Endothelial cell of umbilical vein (primary cell): ENCODE measurements at regions not wholly inside any gene's neighbourhood (a gene's known extent, or its start where the extent isn't known, plus 50 kb on each side); places are given as distances from the start of the nearest gene placed in this dataset.

Experiments used
- BruUV-seq: library from RNA; stranded (reverse); fragments of 400-500 nt; replicated peaks from 2 replicates; lab custom pipeline; 2021; lab: Mats Ljungman, UMichigan
- CTCF ChIA-PET: fragments of 300-600, 350-600 bp; sonication (Branson Sonifier 250); formaldehyde crosslinking; loops from one replicate; lab custom pipeline; 2021; ENCODE audit warnings: antibody characterized with exemption, inconsistent platforms; lab: Charles Lee
- POLR2A ChIA-PET: fragments of 300-600, 350-600 bp; sonication (Branson Sonifier 250); formaldehyde crosslinking; loops from one replicate; lab custom pipeline; 2021; ENCODE audit warnings: antibody characterized with exemption, inconsistent platforms; lab: Charles Lee
- DNase-seq: peaks from one replicate; pipeline ENCODE4 v3.0.0-alpha.2; 2011; ENCODE audit warnings: low read depth, low spot score
- FAIRE-seq: peaks from 2 replicates; lab custom pipeline; 2011; peaks lifted over from hg19 to GRCh38; lab: Jason Lieb, UNC
- H2AFZ ChIP-seq: 2 replicates; pipeline ENCODE4 v1.6.0; 2012; ENCODE audit warnings: low read depth, low read length, control low read depth, inconsistent platforms
- H3K27ac ChIP-seq: 2 replicates; pipeline ENCODE4 v1.5.1; 2011; ENCODE audit warnings: low read depth, mild to moderate bottlenecking, control low read depth, low read length, moderate library complexity; ENCODE audit not compliant: insufficient read depth
- H3K27me3 ChIP-seq, 2 experiments: 2 replicates each; pipeline versions ENCODE4 v1.6.0 to v1.6.1; 2011; ENCODE audit warnings: low read length in 2 of 2, mixed read lengths in 1 of 2; ENCODE audit not compliant: control insufficient read depth in 2 of 2, insufficient read depth in 2 of 2
- H3K36me3 ChIP-seq, 2 experiments: 2 replicates in 1 of 2; 3 replicates in 1 of 2; pipeline ENCODE4 v1.5.1; 2011; ENCODE audit warnings: low read length in 2 of 2, mild to moderate bottlenecking in 1 of 2, moderate library complexity in 1 of 2; ENCODE audit not compliant: control insufficient read depth in 2 of 2, insufficient read depth in 2 of 2; ENCODE audit errors: extremely low read depth in 1 of 2
- H3K4me1 ChIP-seq: 3 replicates; pipeline ENCODE4 v1.5.1; 2011; ENCODE audit warnings: mild to moderate bottlenecking, low read length; ENCODE audit not compliant: control insufficient read depth, insufficient read depth; ENCODE audit errors: extremely low read depth
- H3K4me2 ChIP-seq: 2 replicates; pipeline ENCODE4 v1.6.1; 2011; ENCODE audit warnings: low read length, control low read depth, mixed read lengths; ENCODE audit not compliant: insufficient read depth
- H3K4me3 ChIP-seq, 3 experiments: fragments of 200-600 bp in 1 of 3; sonication (generic), shearing (Covaris generic) in 1 of 3; replicated peaks in 1 of 3; 2 replicates each; pipeline ENCODE4 v1.5.1; 2011 to 2016; ENCODE audit warnings: control low read depth in 3 of 3, low read length in 3 of 3, mild to moderate bottlenecking in 2 of 3, inconsistent platforms in 1 of 3, low read depth in 1 of 3, moderate library complexity in 1 of 3; ENCODE audit not compliant: insufficient read depth in 1 of 3
- H3K79me2 ChIP-seq: 2 replicates; pipeline ENCODE4 v1.6.0; 2012; ENCODE audit warnings: low read length, inconsistent platforms; ENCODE audit not compliant: control insufficient read depth, insufficient read depth
- H3K9ac ChIP-seq: replicated peaks from 2 replicates; pipeline ENCODE3; 2011; ENCODE audit warnings: low read length, control low read depth; ENCODE audit not compliant: insufficient read depth; ENCODE audit errors: extremely low read depth
- H3K9me1 ChIP-seq: replicated peaks from 3 replicates; pipeline ENCODE4 v1.6.0; 2011; ENCODE audit warnings: mild to moderate bottlenecking, low read length; ENCODE audit not compliant: control insufficient read depth, insufficient read depth; ENCODE audit errors: extremely low read depth
- H3K9me3 ChIP-seq: replicated peaks from 2 replicates; pipeline ENCODE4 v1.5.1; 2012; ENCODE audit warnings: low read length, inconsistent platforms; ENCODE audit not compliant: control insufficient read depth, insufficient read depth
- H4K20me1 ChIP-seq: replicated peaks from 2 replicates; pipeline ENCODE3; 2011; ENCODE audit warnings: mild to moderate bottlenecking, low read length; ENCODE audit not compliant: control insufficient read depth, insufficient read depth; ENCODE audit errors: extremely low read depth
- EZH2 ChIP-seq: IDR thresholded peaks from 2 replicates; pipeline ENCODE4 v1.6.1; 2012; ENCODE audit warnings: borderline replicate concordance, low read depth, mild to moderate bottlenecking, moderate library complexity, low read length, inconsistent platforms; ENCODE audit not compliant: severe bottlenecking
- FOS ChIP-seq: IDR thresholded peaks from 2 replicates; pipeline ENCODE4 v1.6.1; 2011; ENCODE audit warnings: mild to moderate bottlenecking, low read length, moderate library complexity, borderline replicate concordance; ENCODE audit not compliant: insufficient read depth
- GATA2 ChIP-seq: IDR thresholded peaks from 2 replicates; pipeline ENCODE4 v1.7.0; 2011; ENCODE audit warnings: low read depth, mild to moderate bottlenecking, moderate library complexity, mixed read lengths, low read length; ENCODE audit not compliant: insufficient read length, insufficient read depth
- JUN ChIP-seq: IDR thresholded peaks from 2 replicates; pipeline ENCODE4 v1.6.1; 2011; ENCODE audit warnings: borderline replicate concordance, low read depth; ENCODE audit not compliant: insufficient read length, insufficient read depth
- MYC ChIP-seq: IDR thresholded peaks from one replicate; pipeline ENCODE4 v1.6.1; 2011; ENCODE audit warnings: mild to moderate bottlenecking, low read depth, low read length
- POLR2A ChIP-seq: IDR thresholded peaks from 2 replicates; pipeline ENCODE4 v1.6.1; 2012; ENCODE audit warnings: low read depth, mild to moderate bottlenecking, control low read depth, low read length
- POLR2AphosphoS5 ChIP-seq: IDR thresholded peaks from 2 replicates; pipeline ENCODE4 v1.6.1; 2012; ENCODE audit warnings: low read depth, mild to moderate bottlenecking, control low read depth, low read length, moderate library complexity; ENCODE audit not compliant: insufficient read depth
- dilution Hi-C: fragments of 300-500 bp; cut with MboI; formaldehyde crosslinking; loops from one replicate; pipeline ENCODE4 v1.15.0; 2019; ENCODE audit warnings: low sequenced_read_pairs; ENCODE audit not compliant: extremely low pct_ligation_motif_present
- intact Hi-C: fragments of 100-400 bp; cut with micrococcal nuclease; formaldehyde crosslinking; loops from one replicate; pipeline ENCODE4 v1.10.0; 2022
- TF ChIP-seq, protein P1 (sequence below), 2 donors: IDR thresholded peaks; 1 replicate in 1 of 2; 2 replicates in 1 of 2; pipeline ENCODE4 v1.5.1; 2011; ENCODE audit warnings: low read length in 2 of 2, mild to moderate bottlenecking in 2 of 2, moderate library complexity in 2 of 2, control low read depth in 1 of 2, inconsistent platforms in 1 of 2, low read depth in 1 of 2; ENCODE audit not compliant: insufficient read depth in 1 of 2; ENCODE audit errors: extremely low read depth in 1 of 2
- TF ChIP-seq, protein P2 (sequence below): IDR thresholded peaks from 2 replicates; pipeline ENCODE4 v1.6.1; 2011; ENCODE audit not compliant: insufficient read depth, insufficient read length

DNA sequence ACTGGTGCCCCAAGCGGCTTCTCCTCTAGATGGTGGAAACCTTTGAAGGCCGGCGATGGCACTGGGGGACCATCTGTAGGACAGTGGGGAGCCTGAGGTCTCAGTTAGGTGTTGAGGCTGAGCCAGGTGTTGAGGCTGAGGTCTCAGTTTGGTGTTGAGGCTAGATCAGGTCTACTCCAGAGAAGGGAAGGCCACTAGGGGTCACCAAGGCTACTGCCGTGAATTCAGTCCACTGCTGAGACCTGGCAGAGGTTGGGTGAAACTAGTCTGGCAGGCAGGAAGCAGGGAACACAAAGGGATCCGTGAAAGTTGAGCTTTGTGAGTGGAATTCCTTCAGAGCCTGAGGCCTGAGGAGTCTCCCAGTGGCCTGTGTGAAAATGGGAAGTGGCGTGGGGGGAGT is 123.8 kb upstream of the FGF3 start:
- TF ChIP-seq, protein P1, sequence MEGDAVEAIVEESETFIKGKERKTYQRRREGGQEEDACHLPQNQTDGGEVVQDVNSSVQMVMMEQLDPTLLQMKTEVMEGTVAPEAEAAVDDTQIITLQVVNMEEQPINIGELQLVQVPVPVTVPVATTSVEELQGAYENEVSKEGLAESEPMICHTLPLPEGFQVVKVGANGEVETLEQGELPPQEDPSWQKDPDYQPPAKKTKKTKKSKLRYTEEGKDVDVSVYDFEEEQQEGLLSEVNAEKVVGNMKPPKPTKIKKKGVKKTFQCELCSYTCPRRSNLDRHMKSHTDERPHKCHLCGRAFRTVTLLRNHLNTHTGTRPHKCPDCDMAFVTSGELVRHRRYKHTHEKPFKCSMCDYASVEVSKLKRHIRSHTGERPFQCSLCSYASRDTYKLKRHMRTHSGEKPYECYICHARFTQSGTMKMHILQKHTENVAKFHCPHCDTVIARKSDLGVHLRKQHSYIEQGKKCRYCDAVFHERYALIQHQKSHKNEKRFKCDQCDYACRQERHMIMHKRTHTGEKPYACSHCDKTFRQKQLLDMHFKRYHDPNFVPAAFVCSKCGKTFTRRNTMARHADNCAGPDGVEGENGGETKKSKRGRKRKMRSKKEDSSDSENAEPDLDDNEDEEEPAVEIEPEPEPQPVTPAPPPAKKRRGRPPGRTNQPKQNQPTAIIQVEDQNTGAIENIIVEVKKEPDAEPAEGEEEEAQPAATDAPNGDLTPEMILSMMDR (IDR thresholded peaks at IDR 0.05; ENCODE audit: extremely low read depth in 1 of 2, insufficient read depth in 1 of 2, low read depth in 1 of 2, low read length in 2 of 2), result no peak
- TF ChIP-seq JUN, result no peak
- no peak for TF ChIP-seq MYC
- TF ChIP-seq, protein P2, sequence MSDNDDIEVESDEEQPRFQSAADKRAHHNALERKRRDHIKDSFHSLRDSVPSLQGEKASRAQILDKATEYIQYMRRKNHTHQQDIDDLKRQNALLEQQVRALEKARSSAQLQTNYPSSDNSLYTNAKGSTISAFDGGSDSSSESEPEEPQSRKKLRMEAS, result no peak
- TF ChIP-seq POLR2A, result no peak
- TF ChIP-seq POLR2AphosphoS5, result no peak
- no peak for TF ChIP-seq FOS
- TF ChIP-seq GATA2, result no peak
- TF ChIP-seq EZH2, result no peak
- BruUV-seq, result no TSS peak
- Histone ChIP-seq H4K20me1 (no peaks in the 10 kb centered on the region), H3K9me1 (no peaks in the 10 kb centered on the region), H2AFZ (no peak overlapping the region), H3K36me3 (no peaks in the 10 kb centered on the region), H3K4me1 (no peaks in the 10 kb centered on the region), H3K27me3 (peaks cover 0 to 4% of the 10 kb centered on the region in 2 experiments), H3K9ac (no peak overlapping the region), H3K4me3 (no peak overlapping the region), H3K4me2 (no peak overlapping the region), H3K79me2 (no peaks in the 10 kb centered on the region), H3K9me3 (no peaks in the 10 kb centered on the region), H3K27ac (no peak overlapping the region)
- ChIA-PET POLR2A (no interaction called here), CTCF (interaction anchor here (0.9 kb wide), 1 partner anchor 25 kb away, joined by 3 read pairs; no protein-coding TSS in a partner anchor)
- intact Hi-C loops (loop anchor here (10.0 kb wide), 1 partner anchor 132 kb away; the partner anchor contains the start of gene ANO1), dilution Hi-C loops (no loop called here)
- DNase-seq, result no peak
- no peak for FAIRE-seq
